ENCODE measurements at regions not wholly inside any gene's neighbourhood (a gene's known extent, or its start where the extent isn't known, plus 50 kb on each side); places are given as distances from the start of the nearest gene placed in this dataset.

GRCh38 chr13:74084375-74084935 is 49.7 kb downstream of the KLF12 start:
- TF ChIP-seq, protein P1, sequence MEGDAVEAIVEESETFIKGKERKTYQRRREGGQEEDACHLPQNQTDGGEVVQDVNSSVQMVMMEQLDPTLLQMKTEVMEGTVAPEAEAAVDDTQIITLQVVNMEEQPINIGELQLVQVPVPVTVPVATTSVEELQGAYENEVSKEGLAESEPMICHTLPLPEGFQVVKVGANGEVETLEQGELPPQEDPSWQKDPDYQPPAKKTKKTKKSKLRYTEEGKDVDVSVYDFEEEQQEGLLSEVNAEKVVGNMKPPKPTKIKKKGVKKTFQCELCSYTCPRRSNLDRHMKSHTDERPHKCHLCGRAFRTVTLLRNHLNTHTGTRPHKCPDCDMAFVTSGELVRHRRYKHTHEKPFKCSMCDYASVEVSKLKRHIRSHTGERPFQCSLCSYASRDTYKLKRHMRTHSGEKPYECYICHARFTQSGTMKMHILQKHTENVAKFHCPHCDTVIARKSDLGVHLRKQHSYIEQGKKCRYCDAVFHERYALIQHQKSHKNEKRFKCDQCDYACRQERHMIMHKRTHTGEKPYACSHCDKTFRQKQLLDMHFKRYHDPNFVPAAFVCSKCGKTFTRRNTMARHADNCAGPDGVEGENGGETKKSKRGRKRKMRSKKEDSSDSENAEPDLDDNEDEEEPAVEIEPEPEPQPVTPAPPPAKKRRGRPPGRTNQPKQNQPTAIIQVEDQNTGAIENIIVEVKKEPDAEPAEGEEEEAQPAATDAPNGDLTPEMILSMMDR (IDR thresholded peaks at IDR 0.05), result no peak
- no peak for TF ChIP-seq POLR2A (IDR thresholded peaks at IDR 0.05)
- H3K4me3 ChIP-seq, result no peak overlapping the region
- no peak overlapping the region for H3K27ac ChIP-seq
- ATAC-seq (no peak), DNase-seq (no peak)
- no peaks in the 10 kb centered on the region for H3K9me3 ChIP-seq
- 77 to 80% methylated on average over 4 of the region's 4 CpGs for WGBS, 2 donors
- intact Hi-C loops (cut with DNase I), result no loop called here
- no peaks in the 10 kb centered on the region for H3K4me1 ChIP-seq
- H3K36me3 ChIP-seq (replicated peaks in 1 of 2; ENCODE audit: insufficient read depth in 1 of 2, low read depth in 2 of 2), result no peaks in the 10 kb centered on the region
- no peaks in the 10 kb centered on the region for H3K27me3 ChIP-seq

DNA sequence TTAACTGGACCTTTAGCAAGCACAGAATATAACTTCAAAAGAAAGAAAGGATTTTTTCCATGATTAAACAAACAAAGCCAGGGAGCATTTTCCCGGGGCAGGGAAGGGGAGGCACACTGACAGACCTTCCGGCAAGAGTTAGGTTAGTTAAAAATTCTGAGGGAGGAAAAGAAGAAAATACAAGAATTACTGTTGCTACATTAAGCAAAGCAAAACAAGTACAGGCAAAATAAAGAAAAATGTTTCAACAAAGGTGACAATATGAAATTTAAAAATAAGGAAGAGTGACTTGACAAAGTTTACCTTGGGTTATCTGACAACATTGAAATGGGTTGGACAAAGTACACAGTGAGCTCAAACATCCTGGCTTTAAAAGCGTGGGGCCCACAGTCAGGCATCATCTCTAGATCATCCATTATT is 51.5 kb downstream of the KLF12 start:
- Histone ChIP-seq H3K4me1 (no peaks in the 10 kb centered on the region), H3K27me3 (no peaks in the 10 kb centered on the region), H3K36me3 (replicated peaks in 1 of 2; ENCODE audit: insufficient read depth in 1 of 2, low read depth in 2 of 2) (no peaks in the 10 kb centered on the region), H3K27ac (no peak overlapping the region), H3K9me3 (no peaks in the 10 kb centered on the region), H3K4me3 (no peak overlapping the region)
- TF ChIP-seq, protein P1 (IDR thresholded peaks at IDR 0.05), result no peak
- no peak for TF ChIP-seq POLR2A (IDR thresholded peaks at IDR 0.05)
- DNase-seq, result no peak
- no peak for ATAC-seq
- intact Hi-C loops (cut with DNase I), result no loop called here
- 49 to 51% methylated on average over 3 of the region's 3 CpGs for WGBS, 2 donors

DNA sequence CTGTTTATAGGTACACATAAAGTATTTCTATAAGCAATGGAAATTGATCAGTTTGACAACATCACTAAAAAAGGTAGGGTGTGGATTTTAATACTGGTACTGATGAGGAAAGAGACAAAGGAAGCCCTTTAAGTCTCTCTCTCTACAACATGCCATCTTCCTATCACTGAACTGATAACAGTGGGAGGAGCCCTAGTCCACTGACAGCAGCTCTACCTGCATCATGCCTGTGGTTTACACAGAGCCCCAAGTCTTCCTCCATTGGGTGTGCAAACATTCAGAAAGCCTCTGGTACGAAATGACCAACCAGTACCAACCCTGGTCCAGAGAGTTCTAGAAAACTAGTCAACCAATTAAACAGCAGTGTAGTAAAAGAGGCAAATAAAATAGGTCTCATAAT is 53.4 kb downstream of the KLF12 start:
- H3K36me3 ChIP-seq (replicated peaks in 1 of 2; ENCODE audit: insufficient read depth in 1 of 2, low read depth in 2 of 2), result no peaks in the 10 kb centered on the region
- TF ChIP-seq POLR2A (IDR thresholded peaks at IDR 0.05), result no peak
- TF ChIP-seq, protein P1 (IDR thresholded peaks at IDR 0.05), result no peak
- intact Hi-C loops (cut with DNase I), result no loop called here
- no peaks in the 10 kb centered on the region for H3K27me3 ChIP-seq
- H3K9me3 ChIP-seq, result no peaks in the 10 kb centered on the region
- DNase-seq (no peak), ATAC-seq (no peak)
- no peak overlapping the region for H3K4me3 ChIP-seq
- WGBS, 2 donors, result 64 to 81% methylated on average over 1 of the region's 1 CpG
- H3K27ac ChIP-seq, result no peak overlapping the region
- H3K4me1 ChIP-seq, result no peaks in the 10 kb centered on the region

DNA sequence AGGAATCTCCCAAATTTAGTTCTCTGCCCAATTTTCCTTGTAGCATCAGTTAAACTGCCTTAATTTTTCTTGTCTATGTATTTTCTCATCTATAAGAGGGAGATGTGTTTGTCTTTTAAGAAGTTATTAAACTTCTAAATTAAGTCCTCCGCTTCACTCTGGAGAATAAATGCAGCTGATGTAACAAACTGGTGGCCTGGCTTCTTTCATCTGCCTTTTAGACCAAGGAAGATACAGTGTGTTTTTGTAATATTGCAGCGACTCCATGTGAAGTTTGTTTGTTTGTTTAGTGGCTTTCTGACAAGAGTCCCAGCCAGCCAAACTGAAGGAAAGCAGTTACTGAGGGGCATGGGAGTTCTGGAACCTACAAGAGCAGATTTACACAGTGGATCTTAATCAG is 56.4 kb downstream of the KLF12 start:
- H3K9me3 ChIP-seq, result no peaks in the 10 kb centered on the region
- H3K27ac ChIP-seq, result no peak overlapping the region
- ATAC-seq, result no peak
- no peaks in the 10 kb centered on the region for H3K36me3 ChIP-seq (replicated peaks in 1 of 2; ENCODE audit: insufficient read depth in 1 of 2, low read depth in 2 of 2)
- no peaks in the 10 kb centered on the region for H3K27me3 ChIP-seq
- no peak overlapping the region for H3K4me3 ChIP-seq
- no peak for DNase-seq
- H3K4me1 ChIP-seq, result no peaks in the 10 kb centered on the region
- intact Hi-C loops (cut with DNase I), result no loop called here
- TF ChIP-seq POLR2A (IDR thresholded peaks at IDR 0.05), result no peak
- TF ChIP-seq, protein P1 (IDR thresholded peaks at IDR 0.05), result no peak
- 57 to 63% methylated on average over 2 of the region's 2 CpGs for WGBS, 2 donors

DNA sequence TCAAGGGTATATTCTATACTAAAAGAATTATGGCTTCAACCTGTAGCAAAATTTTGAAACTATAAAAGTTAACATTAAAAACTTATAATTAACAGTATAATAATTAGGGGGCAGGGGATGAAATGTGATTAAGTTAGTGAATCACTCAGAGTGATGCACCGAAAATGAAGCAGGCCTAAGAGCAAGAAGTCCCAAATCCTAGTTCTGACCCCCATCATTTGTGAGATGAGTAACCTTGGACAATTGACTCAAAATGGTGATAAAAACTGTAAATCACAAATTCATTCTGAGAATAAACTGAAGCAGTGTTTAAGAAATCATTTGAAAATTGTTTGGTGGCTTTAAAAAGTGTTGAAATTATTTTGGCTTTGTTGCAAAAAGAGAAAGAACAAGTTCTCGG is 56.8 kb downstream of the KLF12 start:
- no peak for ATAC-seq
- WGBS, 2 donors, result 73 to 83% methylated on average over 2 of the region's 2 CpGs

More for the DNA sequence above, 56.8 kb downstream of the KLF12 start:
- Histone ChIP-seq H3K36me3 (replicated peaks in 1 of 2; ENCODE audit: insufficient read depth in 1 of 2, low read depth in 2 of 2) (no peaks in the 10 kb centered on the region), H3K4me1 (no peaks in the 10 kb centered on the region), H3K9me3 (no peaks in the 10 kb centered on the region), H3K4me3 (no peak overlapping the region), H3K27me3 (no peaks in the 10 kb centered on the region), H3K27ac (no peak overlapping the region)
- intact Hi-C loops (cut with DNase I), result no loop called here
- DNase-seq, result no peak
- TF ChIP-seq, protein P1 (IDR thresholded peaks at IDR 0.05), result no peak
- TF ChIP-seq POLR2A (IDR thresholded peaks at IDR 0.05), result no peak

All from body of pancreas (tissue), 4 donors.